RPMI8226 (cell line): ENCODE measurements at regions not wholly inside any gene's neighbourhood (a gene's known extent, or its start where the extent isn't known, plus 50 kb on each side); places are given as distances from the start of the nearest gene placed in this dataset.
"Not testable (repeated sequence)": the region's sequence is repeated elsewhere in the genome, so short reads cannot be mapped to it uniquely, and the experiment has no call there.

ENCODE experiments used
- DNase-seq: peaks from one replicate; pipeline ENCODE4 v3.0.0-alpha.2; 2015

GRCh38 chr5:129163810-129164378 is 69.3 kb downstream of the ISOC1 start:
- no peak for DNase-seq

GRCh38 chr5:129170050-129170449 is 75.5 kb downstream of the ISOC1 start:
- DNase-seq: no peak

- no peak for DNase-seq
Measured at GRCh38 chr5:129171194-129171944, 76.8 kb downstream of the ISOC1 start.

- no peak for DNase-seq
Measured at GRCh38 chr5:129172580-129172979, 78.0 kb downstream of the ISOC1 start.

- no peak for DNase-seq
Measured at GRCh38 chr5:129173771-129174170, 79.2 kb downstream of the ISOC1 start.

GRCh38 chr5:129174480-129174879 is 79.9 kb downstream of the ISOC1 start:
- DNase-seq: no peak

GRCh38 chr5:129177451-129177850 is 82.9 kb downstream of the ISOC1 start:
- no peak for DNase-seq

GRCh38 chr5:129199308-129199707 is 104.8 kb downstream of the ISOC1 start:
- no peak for DNase-seq

- no peak for DNase-seq
Measured at GRCh38 chr5:129204525-129204924, 110.0 kb downstream of the ISOC1 start.

GRCh38 chr5:129216001-129216400 is 121.5 kb downstream of the ISOC1 start:
- DNase-seq: no peak

- DNase-seq: no peak
Measured at GRCh38 chr5:129217179-129217578, 122.6 kb downstream of the ISOC1 start.

GRCh38 chr5:129223178-129223577 is 128.6 kb downstream of the ISOC1 start:
- no peak for DNase-seq

GRCh38 chr5:129228577-129228976 is 134.0 kb downstream of the ISOC1 start:
- DNase-seq: no peak

- no peak for DNase-seq
Measured at GRCh38 chr5:129241755-129242154, 147.2 kb downstream of the ISOC1 start.

- DNase-seq: no peak
Measured at GRCh38 chr5:129243039-129243438, 148.5 kb downstream of the ISOC1 start.

- DNase-seq: no peak
Measured at GRCh38 chr5:129244478-129244877, 149.9 kb downstream of the ISOC1 start.

GRCh38 chr5:129245489-129245888 is 150.9 kb downstream of the ISOC1 start:
- no peak for DNase-seq

GRCh38 chr5:129246088-129246487 is 151.5 kb downstream of the ISOC1 start:
- no peak for DNase-seq

GRCh38 chr5:129249886-129250285 is 155.3 kb downstream of the ISOC1 start:
- no peak for DNase-seq

GRCh38 chr5:129271308-129271707 is 176.8 kb downstream of the ISOC1 start:
- DNase-seq: peak; percentile 3

GRCh38 chr5:129284010-129284409 is 176.1 kb upstream of the ADAMTS19 start:
- no peak for DNase-seq

- not testable (repeated sequence) for DNase-seq
Measured at GRCh38 chr5:129294216-129294615, 165.9 kb upstream of the ADAMTS19 start.

- DNase-seq: no peak
Measured at GRCh38 chr5:129306725-129307124, 153.4 kb upstream of the ADAMTS19 start.

GRCh38 chr5:129322968-129323367 is 137.1 kb upstream of the ADAMTS19 start:
- no peak for DNase-seq

- DNase-seq: no peak
Measured at GRCh38 chr5:129341306-129341705, 118.8 kb upstream of the ADAMTS19 start.
